Stimulated activated effector memory CD8-positive, alpha-beta T cell treated with anti-CD3 and anti-CD28 coated beads, Interleukin-12 subunit alpha, Interleukin-12 subunit beta, amount 100 ng/mL, for 72 hours (primary cell): ENCODE measurements at regions not wholly inside any gene's neighbourhood (a gene's known extent, or its start where the extent isn't known, plus 50 kb on each side); places are given as distances from the start of the nearest gene placed in this dataset.

ENCODE experiments used
- ATAC-seq: fragments of 150-1000 bp; cut with Tn5 transposase; 2 replicates; pipeline ENCODE4 v1.10.0; 2021
- DNase-seq, 2 donors: peaks; one replicate each; pipeline ENCODE4 v3.0.0; 2021 to 2022; ENCODE audit warnings: low spot score in 2 of 2
- H3K27ac Mint-ChIP-seq: one replicate; pipeline ENCODE4 v1.8.0; 2022; ENCODE audit warnings: mild to moderate bottlenecking, mixed read lengths
- H3K36me3 Mint-ChIP-seq: one replicate; pipeline ENCODE4 v1.8.0; 2022; ENCODE audit warnings: mild to moderate bottlenecking, mixed read lengths
- H3K4me1 Mint-ChIP-seq: one replicate; pipeline ENCODE4 v1.8.0; 2022; ENCODE audit warnings: mixed read lengths
- H3K4me3 Mint-ChIP-seq: one replicate; pipeline ENCODE4 v1.8.0; 2022; ENCODE audit warnings: mild to moderate bottlenecking, mixed read lengths
- H3K9me3 Mint-ChIP-seq: one replicate; pipeline ENCODE4 v1.8.0; 2022; ENCODE audit warnings: mixed read lengths

- DNase-seq, result no peak
- no peak overlapping the region for H3K27ac Mint-ChIP-seq
- no peaks in the 10 kb centered on the region for H3K4me1 Mint-ChIP-seq
- peaks cover 5% of the 10 kb centered on the region for H3K9me3 Mint-ChIP-seq
- no peak for ATAC-seq
- H3K36me3 Mint-ChIP-seq, result no peaks in the 10 kb centered on the region
- H3K4me3 Mint-ChIP-seq, result no peak overlapping the region
Measured at GRCh38 chr3:82281205-82281604, 519.8 kb upstream of the GBE1 start.

- ATAC-seq, result no peak
- Mint-ChIP-seq H3K9me3 (peaks cover 15% of the 10 kb centered on the region), H3K4me3 (no peak overlapping the region), H3K4me1 (no peaks in the 10 kb centered on the region), H3K36me3 (no peaks in the 10 kb centered on the region), H3K27ac (no peak overlapping the region)
- no peak for DNase-seq
Measured at GRCh38 chr3:82276992-82277391, 515.5 kb upstream of the GBE1 start.

DNA sequence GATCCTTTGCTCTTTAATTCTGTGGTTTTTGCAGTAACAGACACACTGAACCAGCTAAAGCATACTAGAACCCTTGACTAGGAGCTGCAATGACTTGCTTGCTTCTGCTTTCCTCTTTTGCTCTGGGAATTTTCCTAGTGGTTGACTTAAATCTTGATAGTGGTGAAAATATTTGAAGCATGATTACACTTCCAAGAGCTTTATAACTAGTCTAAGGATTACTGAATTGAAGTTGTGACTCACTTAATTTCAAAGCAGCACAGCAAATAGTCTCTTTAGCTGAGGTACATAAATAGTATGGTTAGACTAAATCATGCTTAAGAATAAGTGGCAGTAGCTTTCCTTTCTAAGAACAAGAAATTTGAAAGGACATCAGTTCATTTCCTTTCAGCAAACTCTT, 513.5 kb upstream of the GBE1 start:
- DNase-seq (no peak), ATAC-seq (no peak)
- Mint-ChIP-seq H3K36me3 (no peaks in the 10 kb centered on the region), H3K4me1 (no peaks in the 10 kb centered on the region), H3K4me3 (no peak overlapping the region), H3K27ac (no peak overlapping the region), H3K9me3 (peaks cover 28% of the 10 kb centered on the region)

GRCh38 chr3:82265747-82266146, 504.3 kb upstream of the GBE1 start:
- no peak overlapping the region for H3K4me3 Mint-ChIP-seq
- H3K9me3 Mint-ChIP-seq, result peaks cover 27% of the 10 kb centered on the region
- no peaks in the 10 kb centered on the region for H3K4me1 Mint-ChIP-seq
- DNase-seq (no peak), ATAC-seq (no peak)
- no peak overlapping the region for H3K27ac Mint-ChIP-seq
- H3K36me3 Mint-ChIP-seq, result no peaks in the 10 kb centered on the region

- no peaks in the 10 kb centered on the region for H3K4me1 Mint-ChIP-seq
- H3K4me3 Mint-ChIP-seq, result no peak overlapping the region
- peaks cover 21% of the 10 kb centered on the region for H3K9me3 Mint-ChIP-seq
- no peak for ATAC-seq
- H3K27ac Mint-ChIP-seq, result no peak overlapping the region
- DNase-seq, result no peak
- no peaks in the 10 kb centered on the region for H3K36me3 Mint-ChIP-seq
Measured at GRCh38 chr3:82262193-82262592, 500.7 kb upstream of the GBE1 start.

DNA sequence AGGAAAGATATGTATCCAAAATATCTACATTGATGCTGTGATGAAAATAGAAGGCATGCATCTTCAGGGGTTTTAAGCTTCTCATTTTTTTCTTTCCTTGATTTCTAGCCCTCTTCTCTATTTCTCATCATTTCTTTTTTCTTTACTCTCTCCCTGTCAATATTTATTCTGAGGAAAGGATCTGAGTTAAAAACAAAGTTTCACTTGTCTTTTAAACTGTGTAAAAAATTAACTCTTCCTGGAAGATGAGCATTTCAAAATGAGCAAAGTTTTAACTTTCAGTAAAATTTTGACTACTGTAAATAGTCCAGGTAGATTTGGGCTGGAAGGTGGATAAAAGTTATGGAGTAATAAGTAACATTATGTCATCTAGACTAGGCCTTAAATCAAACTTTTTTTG, 500.2 kb upstream of the GBE1 start:
- Mint-ChIP-seq H3K4me3 (no peak overlapping the region), H3K36me3 (no peaks in the 10 kb centered on the region), H3K27ac (no peak overlapping the region), H3K9me3 (peaks cover 20% of the 10 kb centered on the region), H3K4me1 (no peaks in the 10 kb centered on the region)
- no peak for ATAC-seq
- no peak for DNase-seq

- Mint-ChIP-seq H3K36me3 (no peaks in the 10 kb centered on the region), H3K27ac (no peak overlapping the region), H3K4me1 (no peaks in the 10 kb centered on the region), H3K4me3 (no peak overlapping the region), H3K9me3 (peaks cover 20% of the 10 kb centered on the region)
- no peak for ATAC-seq
- DNase-seq, result no peak
Measured at GRCh38 chr3:82261013-82261412, 499.6 kb upstream of the GBE1 start.

- H3K4me3 Mint-ChIP-seq, result no peak overlapping the region
- no peaks in the 10 kb centered on the region for H3K36me3 Mint-ChIP-seq
- DNase-seq, result no peak
- no peak for ATAC-seq
- H3K27ac Mint-ChIP-seq, result no peak overlapping the region
- H3K4me1 Mint-ChIP-seq, result no peaks in the 10 kb centered on the region
- H3K9me3 Mint-ChIP-seq, result peaks cover 18% of the 10 kb centered on the region
Measured at GRCh38 chr3:82259994-82260393, 498.5 kb upstream of the GBE1 start.

DNA sequence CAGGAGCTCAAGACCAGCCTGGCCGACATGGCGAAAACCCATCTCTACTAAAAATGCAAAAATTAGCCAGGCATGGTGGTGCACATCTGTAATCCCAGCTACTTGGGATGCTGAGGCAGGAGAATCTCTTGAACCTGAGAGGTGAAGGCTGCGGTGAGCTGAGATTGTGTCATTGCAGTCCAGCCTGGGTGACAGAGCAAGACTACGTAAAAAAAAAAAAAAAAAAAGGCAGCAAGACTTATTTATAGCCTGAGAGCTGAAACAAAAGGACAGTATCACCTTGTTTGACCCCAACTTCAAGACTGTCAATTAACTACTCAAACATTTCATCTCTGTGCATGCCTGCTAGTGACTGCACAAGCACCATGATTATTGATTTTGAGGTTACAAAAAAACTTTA, 478.9 kb upstream of the GBE1 start:
- no peaks in the 10 kb centered on the region for H3K4me1 Mint-ChIP-seq
- H3K4me3 Mint-ChIP-seq, result no peak overlapping the region
- DNase-seq, result no peak
- ATAC-seq, result no peak
- H3K9me3 Mint-ChIP-seq, result peaks cover 4% of the 10 kb centered on the region
- H3K36me3 Mint-ChIP-seq, result no peaks in the 10 kb centered on the region
- no peak overlapping the region for H3K27ac Mint-ChIP-seq

DNA sequence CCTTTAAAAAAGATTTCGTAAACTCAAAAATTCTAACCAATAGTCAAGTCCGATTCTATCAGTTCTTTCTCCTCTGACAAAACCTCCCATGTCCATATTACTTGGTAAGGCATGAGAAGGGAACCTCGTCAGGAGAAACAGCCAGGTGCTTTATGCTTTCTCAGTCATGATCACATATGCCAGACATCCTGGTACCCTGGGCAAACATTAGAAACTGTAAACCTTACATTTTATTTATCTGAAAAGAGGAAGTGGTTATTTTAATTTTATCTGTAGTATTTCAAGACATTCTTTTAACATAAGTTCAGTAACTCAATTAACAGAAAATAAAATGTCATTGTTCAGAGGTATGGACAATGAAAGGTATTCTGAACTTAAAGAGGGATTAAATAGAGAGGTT, 474.8 kb upstream of the GBE1 start:
- H3K27ac Mint-ChIP-seq, result no peak overlapping the region
- H3K9me3 Mint-ChIP-seq, result peaks cover 9% of the 10 kb centered on the region
- no peak for ATAC-seq
- H3K4me1 Mint-ChIP-seq, result no peaks in the 10 kb centered on the region
- DNase-seq, result no peak
- no peaks in the 10 kb centered on the region for H3K36me3 Mint-ChIP-seq
- no peak overlapping the region for H3K4me3 Mint-ChIP-seq

- DNase-seq (no peak), ATAC-seq (no peak)
- Mint-ChIP-seq H3K36me3 (no peaks in the 10 kb centered on the region), H3K9me3 (peaks cover 3% of the 10 kb centered on the region), H3K4me3 (no peak overlapping the region), H3K4me1 (no peaks in the 10 kb centered on the region), H3K27ac (no peak overlapping the region)
Measured at GRCh38 chr3:82229397-82229796, 468.0 kb upstream of the GBE1 start.

- Mint-ChIP-seq H3K4me1 (no peaks in the 10 kb centered on the region), H3K9me3 (peaks cover 3% of the 10 kb centered on the region), H3K4me3 (no peak overlapping the region), H3K36me3 (no peaks in the 10 kb centered on the region), H3K27ac (no peak overlapping the region)
- DNase-seq (no peak), ATAC-seq (no peak)
Measured at GRCh38 chr3:82224661-82225060, 463.2 kb upstream of the GBE1 start.

GRCh38 chr3:82222401-82222800, 461.0 kb upstream of the GBE1 start:
- no peak overlapping the region for H3K27ac Mint-ChIP-seq
- H3K36me3 Mint-ChIP-seq, result no peaks in the 10 kb centered on the region
- ATAC-seq, result no peak
- no peaks in the 10 kb centered on the region for H3K4me1 Mint-ChIP-seq
- peaks cover 3% of the 10 kb centered on the region for H3K9me3 Mint-ChIP-seq
- no peak overlapping the region for H3K4me3 Mint-ChIP-seq
- DNase-seq, result no peak

- Mint-ChIP-seq H3K36me3 (no peaks in the 10 kb centered on the region), H3K27ac (no peak overlapping the region), H3K9me3 (peaks cover 9% of the 10 kb centered on the region), H3K4me3 (no peak overlapping the region), H3K4me1 (no peaks in the 10 kb centered on the region)
- no peak for ATAC-seq
- no peak for DNase-seq
Measured at GRCh38 chr3:82217571-82217970, 456.1 kb upstream of the GBE1 start.

- Mint-ChIP-seq H3K9me3 (peaks cover 13% of the 10 kb centered on the region), H3K4me3 (no peak overlapping the region), H3K27ac (no peak overlapping the region), H3K36me3 (no peaks in the 10 kb centered on the region), H3K4me1 (no peaks in the 10 kb centered on the region)
- ATAC-seq (no peak), DNase-seq (no peak)
Measured at GRCh38 chr3:82208002-82208710, 446.7 kb upstream of the GBE1 start.

- DNase-seq, result no peak
- Mint-ChIP-seq H3K4me3 (no peak overlapping the region), H3K27ac (no peak overlapping the region), H3K4me1 (no peaks in the 10 kb centered on the region), H3K36me3 (no peaks in the 10 kb centered on the region), H3K9me3 (peaks cover 8% of the 10 kb centered on the region)
- no peak for ATAC-seq
Measured at GRCh38 chr3:82202269-82202668, 440.8 kb upstream of the GBE1 start.

DNA sequence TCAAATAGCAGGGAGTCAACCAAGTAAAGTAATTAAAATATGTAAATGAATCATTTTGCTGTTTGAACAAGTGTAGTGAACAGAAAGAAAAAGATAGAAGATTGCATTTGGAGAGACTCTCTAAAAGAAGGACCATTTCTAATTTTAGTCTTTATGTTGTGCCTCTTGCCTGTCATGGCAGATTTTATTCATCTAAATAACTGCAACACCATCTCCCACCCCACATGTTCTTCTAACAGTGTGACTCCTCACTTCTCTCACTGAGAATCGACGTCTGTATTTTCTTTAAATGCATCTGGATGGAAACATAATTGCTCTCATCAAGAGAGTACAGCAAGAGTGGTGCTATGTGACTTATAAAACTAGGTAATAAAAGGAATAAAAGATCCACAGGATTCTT, 439.9 kb upstream of the GBE1 start:
- no peaks in the 10 kb centered on the region for H3K36me3 Mint-ChIP-seq
- no peak overlapping the region for H3K27ac Mint-ChIP-seq
- H3K9me3 Mint-ChIP-seq, result peaks cover 8% of the 10 kb centered on the region
- DNase-seq, result no peak
- ATAC-seq, result no peak
- no peaks in the 10 kb centered on the region for H3K4me1 Mint-ChIP-seq
- H3K4me3 Mint-ChIP-seq, result no peak overlapping the region
